HG03135 (cell line): ENCODE measurements at regions not wholly inside any gene's neighbourhood (a gene's known extent, or its start where the extent isn't known, plus 50 kb on each side); places are given as distances from the start of the nearest gene placed in this dataset.
"Not testable (repeated sequence)": the region's sequence is repeated elsewhere in the genome, so short reads cannot be mapped to it uniquely, and the experiment has no call there.

ENCODE experiments used
- ATAC-seq: cut with Tn5 transposase; IDR thresholded peaks from one replicate; pipeline ENCODE4 v1.9.1; 2021; ENCODE audit warnings: mild to moderate bottlenecking, moderate library complexity; ENCODE audit not compliant: unreplicated experiment

DNA sequence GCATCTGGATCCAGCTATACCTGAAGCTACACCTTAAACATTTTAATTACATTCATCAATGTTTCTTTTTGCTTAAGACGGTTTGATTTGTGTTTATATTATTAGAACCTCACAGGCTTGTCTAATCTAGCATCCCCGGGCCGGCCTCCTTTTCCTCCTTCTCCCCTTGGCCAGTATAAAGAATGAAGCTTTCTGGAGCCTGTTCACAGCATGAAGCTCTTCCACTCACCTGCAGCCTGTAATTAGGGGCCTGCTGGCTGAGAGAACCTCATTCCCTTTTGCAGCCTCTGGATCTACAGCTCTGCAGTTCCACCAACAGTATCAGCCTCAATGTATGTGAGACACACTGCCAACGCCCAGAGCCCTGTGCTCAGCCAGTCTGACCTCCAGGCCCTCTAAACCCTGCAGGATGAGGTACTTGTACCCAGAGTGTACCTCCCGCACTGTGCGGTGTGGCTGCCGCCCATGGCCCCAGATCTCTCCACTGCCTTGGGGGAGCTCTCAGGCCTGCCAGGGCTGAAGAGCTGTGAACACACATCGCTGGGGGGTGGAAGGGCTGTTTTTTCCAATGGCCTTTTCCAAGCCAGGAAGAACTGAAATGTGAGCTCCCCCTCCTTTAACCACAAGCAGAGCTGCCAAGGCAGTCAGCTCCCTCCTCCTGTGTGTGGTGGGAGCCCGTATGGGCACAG, 114.7 kb upstream of the ALDH1A3 start:
- no peak for ATAC-seq

DNA sequence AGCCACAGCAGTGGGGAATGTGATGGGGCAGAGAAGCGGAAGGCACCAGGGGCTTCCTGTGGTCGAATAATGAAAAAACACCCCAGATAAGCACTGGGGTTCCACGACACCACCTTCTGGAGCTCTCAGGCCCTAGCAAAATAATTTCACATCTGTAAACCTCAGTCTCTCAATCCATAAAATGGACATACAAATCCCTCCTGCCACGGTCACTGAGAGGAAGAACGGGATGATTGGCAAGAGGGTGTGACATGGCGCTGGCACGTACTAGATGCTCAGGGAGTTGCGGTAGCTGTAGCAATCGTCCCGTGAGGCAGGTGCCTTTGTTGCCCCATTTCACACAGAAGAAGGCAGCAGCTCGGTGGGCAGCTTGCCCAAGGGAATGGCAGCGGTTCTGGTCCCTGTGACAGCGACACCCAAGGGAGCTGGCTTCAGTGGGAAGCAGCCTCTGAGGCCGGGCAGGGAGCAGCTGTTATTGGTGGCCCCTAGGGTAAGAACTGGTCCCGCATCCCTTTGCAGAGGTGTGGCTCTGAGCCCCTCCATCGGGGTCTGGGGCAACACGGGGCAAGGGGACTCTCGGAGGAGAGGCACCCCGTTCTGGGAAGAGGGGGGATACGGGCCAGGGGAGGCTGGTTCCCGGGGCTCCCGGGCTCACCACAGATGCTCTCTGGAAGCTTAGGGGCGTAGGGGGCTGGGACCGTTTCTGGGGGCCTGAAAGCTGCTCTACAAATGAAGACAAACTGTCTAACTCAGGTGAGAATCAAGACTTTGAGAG, 114.0 kb upstream of the ALDH1A3 start:
- no peak for ATAC-seq

DNA sequence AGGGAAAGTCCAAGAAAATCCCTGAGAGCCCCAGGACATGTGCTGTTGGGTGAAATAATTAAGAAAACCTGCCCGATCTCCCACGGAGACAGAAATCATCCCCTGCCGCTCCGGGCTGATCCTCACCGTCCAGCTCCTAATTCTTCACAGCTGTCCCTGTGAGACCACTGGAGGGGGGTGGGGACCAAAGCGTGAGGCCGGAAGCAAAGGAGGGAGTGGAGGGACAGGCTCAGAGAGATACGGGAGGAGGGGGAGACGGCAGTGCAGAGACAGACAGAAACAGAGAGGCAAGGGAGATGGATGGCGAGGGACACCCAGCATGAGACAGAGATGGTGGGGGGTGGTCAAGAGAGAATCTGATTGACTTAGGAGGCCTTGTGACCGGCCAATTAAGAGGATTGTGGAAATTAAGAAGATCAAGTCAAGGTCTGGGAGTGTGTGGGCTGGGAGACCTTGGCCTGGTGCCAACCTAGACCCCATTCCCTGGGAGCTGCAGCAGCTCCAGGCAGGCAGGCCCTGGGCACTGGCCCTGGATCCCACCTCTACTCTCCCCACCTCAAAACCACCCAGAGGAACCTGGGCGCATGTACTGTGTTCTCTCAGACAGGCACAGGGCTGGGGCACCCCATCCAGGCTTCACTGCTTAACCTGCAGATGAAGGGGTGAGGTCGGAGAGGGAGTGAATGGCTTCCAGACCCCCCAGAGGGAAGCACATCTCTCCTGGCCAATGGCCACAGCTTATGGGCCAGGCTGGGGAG, 113.2 kb upstream of the ALDH1A3 start:
- no peak for ATAC-seq

DNA sequence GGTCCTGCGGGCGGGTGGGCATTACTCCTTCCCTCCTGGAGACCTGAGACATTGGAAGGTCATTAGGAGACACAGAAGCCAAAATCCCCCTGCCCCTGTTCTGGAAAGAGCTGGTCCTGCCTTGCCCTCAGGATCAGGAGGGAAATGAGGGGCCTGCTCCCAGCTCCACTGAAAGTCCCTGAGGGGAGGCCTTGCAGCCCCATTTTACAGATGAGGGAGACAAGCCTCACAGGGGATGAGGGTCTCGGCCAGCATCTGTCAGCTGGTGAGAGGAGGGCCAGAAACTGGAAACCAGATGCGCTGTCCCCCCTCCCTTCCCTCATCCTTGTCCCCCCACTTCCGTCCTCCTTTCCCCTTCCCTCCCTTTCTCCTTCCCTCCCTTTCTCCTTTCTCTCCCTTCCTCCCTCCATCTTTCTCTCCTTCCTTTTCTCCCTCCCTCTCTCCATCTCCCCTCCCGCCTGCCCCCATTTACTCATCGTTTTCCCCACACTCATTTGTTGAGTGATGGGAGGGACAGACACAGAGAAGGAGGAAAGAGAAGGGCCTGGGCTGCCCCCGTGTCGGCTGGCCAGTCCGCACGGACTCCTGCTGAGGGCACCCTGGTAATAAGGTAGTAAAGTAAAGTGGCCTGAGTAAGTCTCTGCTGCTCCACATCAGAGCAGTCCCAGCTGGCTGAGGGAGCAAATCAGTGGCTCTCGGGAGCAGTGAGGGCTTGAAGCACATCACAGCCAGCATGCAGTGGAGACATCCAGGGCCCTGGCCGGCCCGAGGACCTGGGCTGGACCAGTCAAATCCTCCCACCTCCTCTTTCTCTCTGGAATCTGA, 112.4 kb upstream of the ALDH1A3 start:
- no peak for ATAC-seq

DNA sequence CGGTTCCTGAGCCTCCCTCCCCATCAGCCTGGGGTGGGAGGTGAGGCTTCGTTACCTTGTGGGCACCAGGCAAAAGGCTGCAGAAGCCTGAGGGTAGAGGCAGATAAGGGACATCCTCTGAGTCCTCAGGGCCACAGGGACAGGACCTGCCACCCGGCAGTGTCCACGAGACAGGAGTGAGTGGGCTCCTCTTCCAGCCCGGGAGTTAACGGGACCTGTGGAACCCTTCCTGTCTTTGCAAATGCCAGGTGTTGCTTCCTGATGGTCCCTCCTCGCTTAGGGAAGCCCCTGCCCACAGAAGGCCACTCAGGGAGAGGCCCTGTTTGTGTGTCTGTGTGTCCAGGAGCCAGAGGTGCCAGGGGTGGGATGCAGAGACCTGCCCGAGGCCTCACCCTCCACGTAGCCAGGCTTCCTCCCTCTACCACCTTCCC, 111.1 kb upstream of the ALDH1A3 start:
- no peak for ATAC-seq

DNA sequence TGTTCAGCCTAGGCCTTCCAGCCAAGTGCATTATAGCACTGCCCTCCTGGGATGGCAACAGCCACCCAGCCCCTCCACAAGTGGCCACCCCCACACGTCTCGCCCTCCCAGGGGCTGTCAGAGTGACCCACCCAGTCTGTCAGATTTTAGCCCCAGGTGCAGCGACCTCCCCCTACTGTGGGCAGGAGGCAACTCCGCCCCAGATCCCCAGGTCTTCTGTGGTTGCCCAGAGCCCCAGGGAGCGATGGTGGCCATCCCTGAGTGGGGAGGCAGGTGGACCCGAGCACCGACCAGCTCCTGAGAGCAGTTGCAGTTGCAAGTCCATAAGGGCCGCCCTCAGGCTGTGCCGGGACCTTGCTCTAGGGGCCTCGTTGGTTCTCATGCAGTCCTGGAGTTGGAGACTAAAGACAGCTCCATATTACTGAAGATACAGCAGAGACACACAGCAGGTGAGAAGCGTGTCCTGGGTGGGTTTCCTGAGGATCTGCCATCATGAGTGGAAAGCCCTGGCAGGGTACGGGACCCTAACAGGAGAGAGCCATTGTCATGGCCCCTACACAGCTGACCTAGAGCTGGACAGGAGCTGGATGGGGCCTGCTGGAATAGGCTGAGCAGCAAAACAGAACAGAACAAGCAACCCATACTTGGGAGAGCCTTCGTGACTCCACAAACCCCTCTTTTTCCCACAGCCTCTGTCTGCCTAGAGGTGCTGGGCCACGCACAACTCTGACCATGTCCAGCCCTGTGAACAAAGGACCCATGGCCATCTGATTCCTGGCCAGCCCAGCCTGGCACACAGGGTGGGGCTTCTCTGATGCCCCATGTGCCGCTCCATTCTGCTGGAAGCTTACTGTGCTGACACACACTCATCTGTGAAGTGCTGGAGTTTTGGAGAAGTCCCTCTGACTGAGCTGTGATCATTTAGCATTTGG, 110.3 kb upstream of the ALDH1A3 start:
- ATAC-seq = no peak

DNA sequence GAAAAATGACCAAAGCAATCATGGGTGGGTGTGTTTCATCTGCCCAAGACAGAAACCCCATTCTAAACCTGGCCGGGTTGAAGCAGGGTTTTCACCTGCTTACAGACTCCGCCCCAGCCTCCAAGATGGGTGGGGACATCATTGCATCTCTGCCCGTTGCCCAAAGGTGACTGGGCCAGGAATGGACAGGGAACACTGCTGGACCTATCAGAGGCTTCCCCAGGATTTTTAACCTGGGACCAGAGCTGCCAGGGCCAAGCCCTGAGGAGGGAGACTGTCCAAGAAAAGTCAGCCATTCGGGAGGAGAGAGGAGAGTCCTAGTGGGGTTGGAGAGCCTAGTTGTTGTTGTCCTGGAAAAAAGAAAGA, 109.7 kb upstream of the ALDH1A3 start:
- ATAC-seq = no peak

DNA sequence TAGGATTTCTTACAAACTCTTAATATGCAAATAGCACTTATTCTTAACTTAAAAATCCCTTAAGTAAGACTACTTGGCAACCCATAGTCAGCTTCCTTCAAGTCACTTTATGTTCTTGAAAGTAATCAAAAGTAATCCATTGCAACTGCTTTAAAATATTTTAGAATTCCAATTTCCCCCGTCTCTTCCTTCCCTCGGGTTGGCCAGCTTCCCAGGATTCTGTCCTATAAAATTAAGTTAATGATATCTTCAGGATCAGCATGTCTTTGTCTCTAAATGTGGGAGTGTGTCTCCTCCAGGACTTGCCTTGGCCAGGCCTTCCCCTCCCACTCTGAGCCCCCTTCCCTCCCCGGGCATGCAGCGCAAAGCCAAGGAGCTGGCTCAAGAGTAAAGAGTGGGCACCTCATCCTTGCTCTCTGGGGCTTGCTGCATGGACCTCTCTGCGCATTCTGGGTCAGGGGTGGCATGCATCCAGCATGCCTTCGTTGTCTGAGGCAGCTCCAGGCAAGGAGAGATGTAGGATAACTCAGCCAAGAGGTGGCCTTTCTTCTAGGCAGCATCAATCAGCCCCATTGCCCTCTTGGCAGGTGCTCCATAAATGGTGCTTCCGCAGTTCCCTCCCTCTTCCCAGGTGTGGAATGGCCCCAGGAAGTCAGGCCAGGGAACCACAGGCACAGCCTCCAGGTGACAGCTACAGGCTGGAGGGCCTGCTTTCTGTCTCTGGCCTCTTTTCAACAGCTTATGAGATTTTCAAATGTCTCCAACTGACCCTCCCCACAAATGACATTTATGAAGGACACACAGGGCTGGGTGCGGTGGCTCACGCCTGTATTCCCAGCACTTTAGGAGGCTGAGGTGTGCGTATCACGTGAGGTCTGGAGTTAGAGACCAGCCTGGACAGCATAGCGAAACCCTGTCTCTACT, 108.7 kb upstream of the ALDH1A3 start:
- no peak for ATAC-seq

DNA sequence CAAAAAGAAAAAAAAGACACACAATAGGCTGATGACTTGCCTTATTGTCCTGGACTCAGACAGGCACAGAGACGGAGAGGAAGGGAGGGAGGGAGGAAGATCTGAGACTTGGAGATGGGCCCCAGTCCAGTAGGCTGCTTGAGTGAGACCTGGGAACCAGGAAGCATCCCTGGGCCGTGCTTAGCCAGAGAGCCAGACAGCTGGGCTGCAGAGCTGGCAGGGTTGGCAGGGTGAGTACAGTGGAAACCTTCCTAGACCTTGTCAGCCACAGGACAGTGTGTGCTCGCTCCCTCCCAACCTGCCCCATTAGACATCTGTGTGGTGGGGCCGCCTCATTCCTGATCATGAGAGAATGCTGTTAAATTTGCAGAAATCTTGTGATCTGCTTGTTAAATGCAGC, 107.9 kb upstream of the ALDH1A3 start:
- no peak for ATAC-seq

DNA sequence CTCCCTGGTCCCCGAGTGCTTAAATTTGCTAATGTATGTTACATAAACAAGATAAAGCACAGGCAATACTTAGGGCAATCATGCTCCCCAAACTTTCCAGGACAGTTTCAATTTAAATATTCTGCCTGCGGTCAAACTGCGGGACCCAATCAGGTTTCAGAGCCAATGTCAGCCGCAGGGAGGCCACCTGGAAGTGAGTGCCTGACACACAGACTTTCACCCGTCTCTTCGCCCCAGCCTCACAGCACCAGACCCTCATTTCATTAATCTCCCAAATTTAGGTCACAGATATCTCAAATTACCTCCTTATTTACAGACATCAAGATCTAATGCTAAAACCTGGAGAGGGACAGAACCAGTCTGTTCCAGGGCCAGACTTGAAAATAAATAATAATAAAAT, 107.2 kb upstream of the ALDH1A3 start:
- ATAC-seq = no peak

DNA sequence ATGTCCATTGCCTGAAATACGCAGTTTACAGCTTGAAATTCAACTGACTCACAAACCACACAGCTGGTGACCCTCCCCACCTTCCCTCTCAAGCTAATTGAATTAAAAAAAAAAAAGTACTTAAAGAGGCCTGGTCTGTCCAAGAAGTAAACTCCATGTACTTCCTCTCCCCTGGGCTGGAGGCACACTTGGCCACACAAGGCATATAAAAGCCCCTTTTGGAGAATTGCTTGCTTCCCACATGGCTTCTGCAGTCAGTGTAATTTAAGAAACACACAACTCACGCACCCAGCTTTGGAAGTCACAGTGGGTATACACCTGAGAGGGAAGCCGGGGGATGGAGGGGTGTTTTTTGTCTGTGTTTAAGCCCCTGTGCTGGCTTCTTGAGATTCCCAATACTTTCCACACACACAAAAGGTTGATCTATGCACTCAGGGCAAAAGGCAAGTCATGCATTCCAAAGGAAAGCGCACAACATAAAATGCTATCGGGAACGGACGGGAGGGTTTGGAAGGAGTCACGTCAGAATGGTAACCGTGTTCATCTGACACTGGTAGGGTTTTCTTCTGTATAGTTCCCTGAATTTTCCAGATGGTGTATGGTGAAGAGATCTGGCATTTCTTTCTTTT, 106.6 kb upstream of the ALDH1A3 start:
- no peak for ATAC-seq

DNA sequence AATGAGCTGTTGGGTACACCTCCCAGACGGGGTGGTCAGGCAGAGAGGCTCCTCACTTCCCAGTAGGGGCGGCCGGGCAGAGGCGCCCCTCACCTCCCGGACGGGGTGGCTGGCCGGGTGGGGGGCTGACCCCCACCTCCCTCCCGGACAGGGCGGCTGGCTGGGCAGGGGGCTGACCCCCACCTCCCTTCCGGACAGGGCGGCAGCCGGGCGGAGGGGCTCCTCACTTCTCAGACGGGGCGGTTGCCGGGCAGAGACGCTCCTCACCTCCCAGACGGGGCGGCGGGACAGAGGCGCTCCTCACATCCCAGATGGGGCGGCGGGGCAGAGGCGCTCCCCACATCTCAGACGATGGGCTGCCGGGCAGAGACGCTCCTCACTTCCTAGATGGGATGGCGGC, 105.6 kb upstream of the ALDH1A3 start:
- ATAC-seq = not testable (repeated sequence)

DNA sequence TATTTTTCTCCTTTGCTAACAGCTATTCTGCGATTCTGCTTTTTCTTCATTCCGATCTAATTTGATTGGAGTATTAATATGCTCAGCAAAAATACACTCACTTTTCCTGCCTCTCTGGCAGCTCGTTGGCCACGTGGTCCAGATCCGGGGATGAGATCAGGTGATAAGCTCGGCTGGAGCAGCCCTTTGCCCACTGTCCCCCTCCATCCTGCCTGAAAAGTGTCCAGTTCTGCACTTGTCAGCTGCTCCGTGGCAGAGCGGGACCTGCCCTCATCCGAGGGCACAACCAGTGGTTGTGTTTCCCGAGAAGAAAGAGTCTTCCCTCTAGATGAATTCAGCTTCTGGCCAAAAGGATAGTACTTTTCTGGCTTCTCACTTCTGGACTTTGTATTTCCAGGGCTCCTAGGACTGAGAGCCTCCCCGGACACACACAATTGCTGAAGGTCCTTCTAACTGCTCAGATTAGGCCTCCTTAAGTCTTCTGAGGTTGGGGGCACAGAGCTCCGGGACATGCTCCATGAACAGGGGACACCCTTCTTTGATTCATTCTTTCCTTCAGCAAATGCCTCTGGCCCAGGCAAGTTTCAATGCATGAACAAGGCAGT, 103.9 kb upstream of the ALDH1A3 start:
- no peak for ATAC-seq

DNA sequence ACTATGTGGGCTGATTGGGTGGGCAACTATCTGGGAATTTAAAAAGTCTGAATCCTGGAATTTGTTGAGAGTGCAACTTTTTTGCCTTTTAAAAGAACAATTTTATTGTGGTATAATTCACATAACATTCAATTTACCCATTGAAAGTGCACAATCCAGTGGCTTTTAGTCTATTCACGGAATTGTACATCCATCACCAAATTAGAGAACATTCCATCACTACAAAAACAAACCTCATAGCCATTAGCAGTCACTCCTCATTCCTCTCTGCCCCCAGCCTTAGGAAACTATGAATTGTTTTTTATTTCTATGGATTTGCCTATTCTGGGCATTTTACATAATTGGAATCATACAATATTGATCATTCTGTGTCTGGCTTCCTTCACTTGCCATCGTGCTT, 101.8 kb upstream of the ALDH1A3 start:
- ATAC-seq = no peak

DNA sequence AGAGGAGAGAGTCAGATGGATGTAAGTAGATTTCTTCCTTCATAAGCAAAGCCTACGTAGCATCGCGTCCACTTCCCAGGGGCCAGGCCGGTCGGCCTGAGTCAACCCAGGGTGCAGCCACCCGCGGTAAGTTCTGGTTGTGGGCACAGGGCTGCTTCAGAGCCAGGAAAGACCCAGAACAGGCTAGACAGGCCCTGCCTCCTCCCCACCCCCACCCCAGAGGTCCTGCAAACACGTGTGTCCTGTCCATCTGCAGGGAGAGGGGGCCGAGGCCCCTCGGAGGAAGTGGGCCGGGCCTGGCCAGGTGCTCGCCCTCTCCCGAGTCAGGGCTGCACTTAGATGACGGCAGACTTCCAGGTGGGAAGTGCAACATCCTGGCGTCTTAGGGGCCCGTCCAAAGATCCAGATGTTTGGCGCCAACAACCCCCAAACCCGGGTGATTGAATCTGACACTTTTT, 100.8 kb upstream of the ALDH1A3 start:
- no peak for ATAC-seq

DNA sequence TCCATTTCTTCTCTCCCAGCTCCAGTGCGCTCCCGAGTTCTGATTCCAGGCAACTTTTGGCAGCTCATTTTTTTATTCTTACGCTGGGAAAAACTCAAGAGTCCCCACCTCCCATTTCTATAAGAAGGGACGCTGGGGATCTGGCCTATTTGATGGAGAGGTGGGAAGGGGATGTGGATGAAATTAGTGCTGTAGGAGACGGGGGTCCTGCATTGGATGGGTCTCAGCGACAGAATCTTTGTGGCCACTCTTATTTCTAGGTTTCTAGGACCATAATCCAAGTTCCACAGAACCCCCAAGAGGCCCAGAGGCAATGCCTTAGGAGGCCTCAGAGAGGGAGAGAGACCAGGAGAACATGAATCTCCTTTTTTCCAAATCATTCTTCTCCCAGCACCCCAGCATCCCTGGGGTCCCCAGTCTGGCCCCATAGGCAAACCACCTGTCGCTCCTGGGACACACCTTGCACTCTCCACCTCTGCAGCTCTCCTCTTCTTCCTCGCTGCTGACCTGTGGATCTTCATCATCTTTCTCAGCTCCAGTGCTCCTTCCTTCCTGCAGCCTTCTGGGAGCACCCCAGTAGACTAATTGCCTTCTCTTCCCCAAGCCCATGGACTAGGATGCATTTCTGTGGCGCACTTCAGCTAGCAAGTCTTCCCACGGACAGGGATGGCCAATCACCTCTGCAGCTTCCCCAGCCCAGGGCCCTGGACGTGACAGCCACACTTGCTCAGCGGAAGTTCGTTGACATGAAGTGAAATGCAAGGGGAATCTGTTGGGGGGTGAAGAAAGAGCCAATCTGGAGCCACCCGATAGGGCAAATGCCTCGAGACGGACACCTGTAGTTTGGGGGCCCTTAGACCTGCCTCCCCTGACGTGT, 100.1 kb upstream of the ALDH1A3 start:
- no peak for ATAC-seq

DNA sequence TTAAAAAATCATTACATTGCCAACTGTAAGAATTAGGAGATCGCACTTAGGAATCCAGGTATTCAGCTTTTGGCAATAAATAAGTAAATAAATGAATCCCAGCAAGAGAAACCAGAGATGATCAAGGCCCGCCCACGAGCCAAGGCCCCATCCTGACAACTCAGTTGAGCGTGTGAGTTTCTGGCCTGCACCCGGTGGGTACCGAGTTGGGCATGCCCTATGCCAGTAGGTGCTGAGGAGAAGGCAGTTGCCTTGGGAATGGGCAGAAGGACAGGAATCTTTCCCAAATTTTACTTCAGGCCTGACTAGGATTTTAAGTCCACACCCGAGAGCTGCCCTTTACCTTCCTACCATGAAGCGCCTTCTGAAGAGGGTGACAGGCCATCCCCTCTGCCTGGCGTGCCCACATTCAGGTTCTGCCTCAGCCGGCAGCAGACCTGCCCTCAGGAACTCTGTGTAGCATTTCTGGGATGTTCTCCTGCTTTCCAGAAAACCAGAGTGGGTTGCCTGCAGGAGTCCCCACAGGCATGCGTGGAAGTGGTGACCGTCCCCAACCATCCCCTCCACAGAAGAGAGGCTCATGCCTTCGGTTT, 99.3 kb upstream of the ALDH1A3 start:
- no peak for ATAC-seq
